ENCODE measurements at regions not wholly inside any gene's neighbourhood (a gene's known extent, or its start where the extent isn't known, plus 50 kb on each side); places are given as distances from the start of the nearest gene placed in this dataset.
"Not testable (repeated sequence)": the region's sequence is repeated elsewhere in the genome, so short reads cannot be mapped to it uniquely, and the experiment has no call there.

DNA sequence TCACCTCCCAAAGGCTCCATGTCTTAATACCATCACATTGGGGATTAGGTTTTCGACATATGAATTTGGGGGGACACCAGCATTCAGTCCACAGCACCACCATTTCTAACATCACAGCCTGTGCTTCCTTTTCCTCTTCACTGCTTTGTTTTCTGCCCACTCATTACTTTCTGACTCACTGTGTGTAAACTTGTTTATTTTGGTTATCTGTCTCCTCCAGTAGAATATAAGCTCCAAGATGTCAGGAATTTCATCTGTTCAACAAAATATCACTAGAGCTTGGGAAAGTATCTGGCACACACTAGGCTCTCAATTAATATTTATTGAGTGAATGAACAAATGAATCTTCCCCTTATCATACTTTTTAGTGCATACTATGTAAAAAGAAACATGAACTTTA, 152.0 kb downstream of the NUFIP1 start:
- TF ChIP-seq, protein P1, sequence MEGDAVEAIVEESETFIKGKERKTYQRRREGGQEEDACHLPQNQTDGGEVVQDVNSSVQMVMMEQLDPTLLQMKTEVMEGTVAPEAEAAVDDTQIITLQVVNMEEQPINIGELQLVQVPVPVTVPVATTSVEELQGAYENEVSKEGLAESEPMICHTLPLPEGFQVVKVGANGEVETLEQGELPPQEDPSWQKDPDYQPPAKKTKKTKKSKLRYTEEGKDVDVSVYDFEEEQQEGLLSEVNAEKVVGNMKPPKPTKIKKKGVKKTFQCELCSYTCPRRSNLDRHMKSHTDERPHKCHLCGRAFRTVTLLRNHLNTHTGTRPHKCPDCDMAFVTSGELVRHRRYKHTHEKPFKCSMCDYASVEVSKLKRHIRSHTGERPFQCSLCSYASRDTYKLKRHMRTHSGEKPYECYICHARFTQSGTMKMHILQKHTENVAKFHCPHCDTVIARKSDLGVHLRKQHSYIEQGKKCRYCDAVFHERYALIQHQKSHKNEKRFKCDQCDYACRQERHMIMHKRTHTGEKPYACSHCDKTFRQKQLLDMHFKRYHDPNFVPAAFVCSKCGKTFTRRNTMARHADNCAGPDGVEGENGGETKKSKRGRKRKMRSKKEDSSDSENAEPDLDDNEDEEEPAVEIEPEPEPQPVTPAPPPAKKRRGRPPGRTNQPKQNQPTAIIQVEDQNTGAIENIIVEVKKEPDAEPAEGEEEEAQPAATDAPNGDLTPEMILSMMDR (IDR thresholded peaks at IDR 0.05; ENCODE audit: low read depth, low read length, missing control alignments) = no peak
- no peaks in the 10 kb centered on the region for H3K27me3 ChIP-seq (replicated peaks)
- in situ Hi-C loops (cut with HindIII; ENCODE audit: low pct_ligation_motif_present, low sequenced_read_pairs) = no loop called here
- DNase-seq = no peak
- no peak overlapping the region for H3K27ac ChIP-seq
- no peaks in the 10 kb centered on the region for H3K36me3 ChIP-seq (replicated peaks)
- H3K4me3 ChIP-seq (ENCODE audit: low read depth, low read length) = no peak overlapping the region

DNA sequence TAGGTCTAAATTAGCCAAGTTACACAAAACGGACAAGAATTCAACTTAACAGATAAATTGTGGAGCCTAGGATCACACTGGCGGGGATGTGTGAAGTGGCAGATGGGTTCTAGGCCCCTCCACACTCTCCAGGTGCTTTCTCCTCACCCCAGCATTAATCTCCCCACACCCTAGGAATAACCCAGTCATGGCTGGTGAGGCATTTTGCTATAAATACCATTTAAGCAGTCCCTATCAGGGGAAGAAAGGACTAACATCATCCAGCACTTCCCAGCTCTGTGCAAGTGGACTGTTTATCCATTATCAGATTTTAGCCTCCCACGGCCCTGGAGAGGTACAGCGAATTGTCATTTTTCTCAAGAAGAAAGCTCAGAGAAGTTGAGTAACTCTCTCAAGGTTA, 154.9 kb downstream of the NUFIP1 start:
- in situ Hi-C loops (cut with HindIII; ENCODE audit: low pct_ligation_motif_present, low sequenced_read_pairs) = no loop called here

DNA sequence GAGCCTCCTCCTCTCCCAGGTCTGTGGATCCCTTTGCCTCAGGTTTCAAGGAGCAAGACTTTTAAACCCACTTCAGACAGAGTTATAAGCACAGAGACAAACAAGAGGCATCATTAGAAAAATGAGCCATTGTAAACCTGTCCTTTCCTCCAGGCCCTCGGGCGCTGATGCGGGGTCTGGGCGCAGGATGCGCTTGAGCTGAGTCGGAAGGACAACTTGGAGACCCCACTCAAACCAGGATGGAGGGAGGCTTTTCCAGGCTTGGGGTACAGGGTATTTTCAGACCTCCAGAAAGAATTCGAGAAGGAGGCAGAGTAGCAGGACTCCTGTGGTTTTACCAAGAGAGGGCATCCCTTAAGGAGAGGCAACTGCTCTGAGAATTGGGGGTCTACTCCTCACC, 155.6 kb downstream of the NUFIP1 start:
- no peak for DNase-seq
- no peak overlapping the region for H3K4me3 ChIP-seq (ENCODE audit: low read depth, low read length)
- no peaks in the 10 kb centered on the region for H3K27me3 ChIP-seq (replicated peaks)
- H3K27ac ChIP-seq = no peak overlapping the region
- H3K36me3 ChIP-seq (replicated peaks) = no peaks in the 10 kb centered on the region
- in situ Hi-C loops (cut with HindIII; ENCODE audit: low pct_ligation_motif_present, low sequenced_read_pairs) = no loop called here
- TF ChIP-seq, protein P1 (IDR thresholded peaks at IDR 0.05; ENCODE audit: low read depth, low read length, missing control alignments) = no peak

More for the DNA sequence above, 154.9 kb downstream of the NUFIP1 start:
- no peak for DNase-seq
- TF ChIP-seq, protein P1 (IDR thresholded peaks at IDR 0.05; ENCODE audit: low read depth, low read length, missing control alignments) = no peak
- Histone ChIP-seq H3K36me3 (replicated peaks) (no peaks in the 10 kb centered on the region), H3K27ac (no peak overlapping the region), H3K27me3 (replicated peaks) (no peaks in the 10 kb centered on the region), H3K4me3 (ENCODE audit: low read depth, low read length) (no peak overlapping the region)

DNA sequence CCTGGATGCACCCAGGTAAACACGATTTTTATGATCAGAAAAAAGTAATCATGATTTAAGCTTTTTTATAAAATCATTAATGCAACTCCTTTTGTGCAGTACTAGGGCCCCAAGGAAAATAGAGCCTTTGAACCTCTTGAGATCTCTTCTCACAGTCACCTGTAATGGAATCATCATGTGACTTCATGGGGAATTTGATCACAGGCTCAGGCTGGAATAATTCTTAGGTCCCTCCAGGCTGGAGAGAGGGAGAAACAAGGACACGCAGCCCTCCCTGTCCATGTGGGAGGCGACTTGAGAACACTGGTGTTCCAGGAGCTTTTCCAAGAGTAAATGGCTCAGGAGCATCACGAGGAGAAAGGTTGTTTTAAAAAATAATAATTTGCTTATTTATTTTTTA, 156.1 kb downstream of the NUFIP1 start:
- H3K27me3 ChIP-seq (replicated peaks) = no peaks in the 10 kb centered on the region
- H3K4me3 ChIP-seq (ENCODE audit: low read depth, low read length) = no peak overlapping the region
- TF ChIP-seq, protein P1 (IDR thresholded peaks at IDR 0.05; ENCODE audit: low read depth, low read length, missing control alignments) = no peak
- no peak overlapping the region for H3K27ac ChIP-seq
- no peak for DNase-seq
- no peaks in the 10 kb centered on the region for H3K36me3 ChIP-seq (replicated peaks)
- in situ Hi-C loops (cut with HindIII; ENCODE audit: low pct_ligation_motif_present, low sequenced_read_pairs) = no loop called here

DNA sequence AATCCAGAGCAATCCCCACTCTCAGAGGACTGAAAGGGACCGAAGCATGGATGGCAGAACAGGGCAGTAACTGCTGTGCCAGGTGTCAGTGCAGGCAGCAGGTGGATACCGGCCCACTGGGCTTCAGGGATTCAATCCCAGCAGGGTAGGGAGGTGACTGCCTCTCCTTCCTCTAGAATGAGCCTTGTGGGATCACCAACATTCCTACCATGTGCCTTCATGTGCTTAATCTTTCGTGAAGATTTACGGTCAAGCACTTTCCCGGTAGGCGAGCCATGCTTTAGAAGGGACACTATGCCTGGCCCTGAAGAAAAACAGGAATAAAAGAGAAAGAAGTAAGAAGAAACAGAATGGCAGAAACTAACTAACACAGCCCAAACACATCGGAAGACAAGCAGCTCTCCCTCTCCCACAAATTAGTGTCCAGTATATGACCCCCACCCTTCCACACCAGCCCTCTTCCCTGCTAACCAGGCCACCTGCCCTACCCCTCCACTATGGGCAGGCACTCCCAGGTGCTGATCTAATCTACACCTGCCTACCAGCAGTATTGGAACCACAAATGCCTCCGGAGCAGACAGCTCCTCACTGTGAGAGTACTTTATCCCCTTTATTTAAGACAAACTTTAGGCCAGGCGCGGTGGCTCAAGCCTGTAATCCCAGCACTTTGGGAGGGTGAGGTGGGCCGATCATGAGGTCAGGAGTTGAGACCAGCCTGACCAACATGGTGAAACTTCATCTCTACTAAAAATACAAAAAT, 162.5 kb downstream of the NUFIP1 start:
- no peak overlapping the region for H3K27ac ChIP-seq
- no peak overlapping the region for H3K4me3 ChIP-seq (ENCODE audit: low read depth, low read length)
- no peaks in the 10 kb centered on the region for H3K36me3 ChIP-seq (replicated peaks)
- DNase-seq = no peak
- TF ChIP-seq, protein P1 (IDR thresholded peaks at IDR 0.05; ENCODE audit: low read depth, low read length, missing control alignments) = no peak
- in situ Hi-C loops (cut with HindIII; ENCODE audit: low pct_ligation_motif_present, low sequenced_read_pairs) = no loop called here
- no peaks in the 10 kb centered on the region for H3K27me3 ChIP-seq (replicated peaks)

DNA sequence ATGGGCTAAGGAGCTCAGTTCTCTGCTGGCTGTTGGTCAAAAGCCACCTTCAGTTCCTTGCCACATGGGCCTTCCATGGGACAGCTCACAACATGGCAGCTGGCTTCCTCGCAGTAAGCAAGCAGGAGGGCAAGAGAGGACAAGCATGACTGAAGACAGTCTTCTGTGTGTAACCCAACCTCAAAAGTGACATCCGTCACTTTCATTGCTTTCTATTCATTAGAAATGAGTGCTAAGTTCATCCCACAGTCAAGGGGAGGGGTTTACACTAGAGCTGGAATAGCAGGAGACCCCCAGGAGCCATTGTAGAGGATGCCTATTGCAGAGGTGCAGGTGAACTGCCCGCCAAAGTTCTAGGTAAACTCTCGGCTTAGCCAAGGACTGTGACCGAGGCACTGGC, 163.3 kb downstream of the NUFIP1 start:
- H3K36me3 ChIP-seq (replicated peaks) = no peaks in the 10 kb centered on the region
- TF ChIP-seq, protein P1 (IDR thresholded peaks at IDR 0.05; ENCODE audit: low read depth, low read length, missing control alignments) = no peak
- no peak for DNase-seq
- H3K27ac ChIP-seq = no peak overlapping the region
- H3K4me3 ChIP-seq (ENCODE audit: low read depth, low read length) = no peak overlapping the region
- in situ Hi-C loops (cut with HindIII; ENCODE audit: low pct_ligation_motif_present, low sequenced_read_pairs) = no loop called here
- H3K27me3 ChIP-seq (replicated peaks) = no peaks in the 10 kb centered on the region

DNA sequence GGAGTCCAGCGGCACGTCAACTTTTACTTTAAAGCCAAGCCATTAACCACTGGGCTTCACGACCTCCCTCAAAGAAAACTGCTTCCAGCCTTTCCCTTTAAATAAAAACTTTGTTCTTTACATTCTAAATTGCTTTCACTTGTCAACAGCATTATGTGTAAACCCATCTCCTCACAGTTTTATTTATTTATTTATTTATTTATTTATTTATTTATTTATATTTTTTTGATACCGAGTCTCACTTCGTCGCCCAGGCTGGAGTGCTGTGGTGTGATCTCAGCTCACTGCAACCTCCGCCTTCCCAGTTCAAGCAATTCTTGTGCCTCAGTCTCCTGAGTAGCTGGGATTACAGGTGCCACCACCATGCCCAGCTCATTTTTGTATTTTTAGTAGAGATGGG, 165.7 kb downstream of the NUFIP1 start:
- H3K4me3 ChIP-seq (ENCODE audit: low read depth, low read length); H3K36me3 ChIP-seq (replicated peaks); H3K27me3 ChIP-seq (replicated peaks); in situ Hi-C loops (cut with HindIII; ENCODE audit: low pct_ligation_motif_present, low sequenced_read_pairs); DNase-seq; H3K27ac ChIP-seq: not testable (repeated sequence)
